ENCODE measurements at regions not wholly inside any gene's neighbourhood (a gene's known extent, or its start where the extent isn't known, plus 50 kb on each side); places are given as distances from the start of the nearest gene placed in this dataset.

DNA sequence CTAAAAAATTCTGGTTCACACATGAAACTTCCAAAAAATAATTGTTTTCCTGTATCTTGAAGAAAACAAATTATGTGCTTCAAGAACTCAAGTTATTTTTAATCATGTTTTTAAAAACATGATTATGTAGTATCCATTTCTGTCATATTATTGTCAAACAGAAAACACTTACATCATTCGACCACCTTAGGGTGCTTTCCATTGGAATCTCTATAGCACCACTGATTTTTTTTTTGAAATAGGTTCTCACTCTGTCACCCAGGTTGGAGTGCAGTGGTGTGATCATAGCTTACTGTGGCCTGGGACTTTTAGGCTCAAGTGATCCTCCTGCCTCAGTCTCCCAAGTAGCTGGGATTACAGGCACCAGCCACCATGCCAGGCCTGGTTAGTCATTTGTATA, 457.3 kb downstream of the SI start:
- H3K9me3 ChIP-seq = no peaks in the 10 kb centered on the region
- TF ChIP-seq, protein P1, sequence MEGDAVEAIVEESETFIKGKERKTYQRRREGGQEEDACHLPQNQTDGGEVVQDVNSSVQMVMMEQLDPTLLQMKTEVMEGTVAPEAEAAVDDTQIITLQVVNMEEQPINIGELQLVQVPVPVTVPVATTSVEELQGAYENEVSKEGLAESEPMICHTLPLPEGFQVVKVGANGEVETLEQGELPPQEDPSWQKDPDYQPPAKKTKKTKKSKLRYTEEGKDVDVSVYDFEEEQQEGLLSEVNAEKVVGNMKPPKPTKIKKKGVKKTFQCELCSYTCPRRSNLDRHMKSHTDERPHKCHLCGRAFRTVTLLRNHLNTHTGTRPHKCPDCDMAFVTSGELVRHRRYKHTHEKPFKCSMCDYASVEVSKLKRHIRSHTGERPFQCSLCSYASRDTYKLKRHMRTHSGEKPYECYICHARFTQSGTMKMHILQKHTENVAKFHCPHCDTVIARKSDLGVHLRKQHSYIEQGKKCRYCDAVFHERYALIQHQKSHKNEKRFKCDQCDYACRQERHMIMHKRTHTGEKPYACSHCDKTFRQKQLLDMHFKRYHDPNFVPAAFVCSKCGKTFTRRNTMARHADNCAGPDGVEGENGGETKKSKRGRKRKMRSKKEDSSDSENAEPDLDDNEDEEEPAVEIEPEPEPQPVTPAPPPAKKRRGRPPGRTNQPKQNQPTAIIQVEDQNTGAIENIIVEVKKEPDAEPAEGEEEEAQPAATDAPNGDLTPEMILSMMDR (IDR thresholded peaks at IDR 0.05) = no peak
- TF ChIP-seq POLR2A (IDR thresholded peaks at IDR 0.05) = no peak
- no peak overlapping the region for H3K4me3 ChIP-seq
- H3K36me3 ChIP-seq = no peaks in the 10 kb centered on the region
- no peaks in the 10 kb centered on the region for H3K27me3 ChIP-seq
- no peaks in the 10 kb centered on the region for H3K4me1 ChIP-seq
- ATAC-seq = no peak
- WGBS, 4 donors = 73 to 83% (median 78%) methylated on average over 1 of the region's 1 CpG
- no peak for DNase-seq
- H3K27ac ChIP-seq = no peak overlapping the region
- intact Hi-C loops (cut with DNase I) = no loop called here

DNA sequence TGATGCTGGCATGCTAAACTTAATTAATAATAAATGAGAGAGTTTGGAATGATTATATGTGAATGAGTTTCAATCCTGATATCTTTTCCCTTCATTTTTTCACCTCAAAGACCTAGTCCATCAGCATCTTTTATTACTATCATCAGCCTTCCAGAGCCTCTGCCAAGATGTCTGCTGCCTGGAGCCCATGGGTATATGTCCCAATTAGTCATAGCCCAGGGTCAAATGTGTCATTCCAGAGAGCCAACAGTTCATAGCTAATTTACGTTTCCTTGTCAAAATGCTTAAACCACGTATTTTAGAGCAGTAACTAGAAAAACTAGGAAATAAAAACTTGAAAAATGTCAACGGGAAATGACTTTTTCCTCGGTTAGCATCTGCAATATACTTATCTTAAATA, 457.9 kb downstream of the SI start:
- 78 to 81% (median 80%) methylated on average over 4 of the region's 4 CpGs for WGBS, 4 donors
- H3K4me3 ChIP-seq = no peak overlapping the region
- no peaks in the 10 kb centered on the region for H3K36me3 ChIP-seq
- H3K27ac ChIP-seq = no peak overlapping the region
- H3K9me3 ChIP-seq = no peaks in the 10 kb centered on the region
- ATAC-seq (no peak), DNase-seq (no peak)
- TF ChIP-seq, protein P1 (IDR thresholded peaks at IDR 0.05) = no peak
- TF ChIP-seq POLR2A (IDR thresholded peaks at IDR 0.05) = no peak
- H3K4me1 ChIP-seq = no peaks in the 10 kb centered on the region
- intact Hi-C loops (cut with DNase I) = no loop called here
- no peaks in the 10 kb centered on the region for H3K27me3 ChIP-seq

DNA sequence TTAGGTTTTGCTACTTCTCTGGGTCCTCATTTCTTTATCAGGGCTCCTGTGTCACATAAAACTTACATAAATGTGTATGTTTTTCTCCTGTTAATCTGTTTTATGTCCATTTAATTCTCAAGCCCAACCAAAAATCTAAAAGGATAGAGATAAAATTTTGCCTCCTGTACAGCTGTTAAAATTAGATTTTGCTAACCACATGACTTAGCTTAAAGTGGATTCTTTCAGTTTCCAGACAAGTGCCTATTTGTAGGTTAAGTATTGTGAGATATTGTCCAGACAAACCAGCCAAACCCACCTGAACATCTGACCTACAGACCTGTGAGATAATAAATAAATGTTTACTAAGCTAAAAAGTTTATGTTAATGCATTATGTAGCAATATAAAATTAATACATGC, 465.5 kb downstream of the SI start:
- TF ChIP-seq, protein P1 (IDR thresholded peaks at IDR 0.05) = no peak
- TF ChIP-seq POLR2A (IDR thresholded peaks at IDR 0.05) = no peak
- Histone ChIP-seq H3K9me3 (no peaks in the 10 kb centered on the region), H3K27ac (no peak overlapping the region), H3K4me3 (no peak overlapping the region), H3K4me1 (no peaks in the 10 kb centered on the region), H3K27me3 (no peaks in the 10 kb centered on the region), H3K36me3 (no peaks in the 10 kb centered on the region)
- intact Hi-C loops (cut with DNase I) = no loop called here
- no peak for DNase-seq
- no peak for ATAC-seq

DNA sequence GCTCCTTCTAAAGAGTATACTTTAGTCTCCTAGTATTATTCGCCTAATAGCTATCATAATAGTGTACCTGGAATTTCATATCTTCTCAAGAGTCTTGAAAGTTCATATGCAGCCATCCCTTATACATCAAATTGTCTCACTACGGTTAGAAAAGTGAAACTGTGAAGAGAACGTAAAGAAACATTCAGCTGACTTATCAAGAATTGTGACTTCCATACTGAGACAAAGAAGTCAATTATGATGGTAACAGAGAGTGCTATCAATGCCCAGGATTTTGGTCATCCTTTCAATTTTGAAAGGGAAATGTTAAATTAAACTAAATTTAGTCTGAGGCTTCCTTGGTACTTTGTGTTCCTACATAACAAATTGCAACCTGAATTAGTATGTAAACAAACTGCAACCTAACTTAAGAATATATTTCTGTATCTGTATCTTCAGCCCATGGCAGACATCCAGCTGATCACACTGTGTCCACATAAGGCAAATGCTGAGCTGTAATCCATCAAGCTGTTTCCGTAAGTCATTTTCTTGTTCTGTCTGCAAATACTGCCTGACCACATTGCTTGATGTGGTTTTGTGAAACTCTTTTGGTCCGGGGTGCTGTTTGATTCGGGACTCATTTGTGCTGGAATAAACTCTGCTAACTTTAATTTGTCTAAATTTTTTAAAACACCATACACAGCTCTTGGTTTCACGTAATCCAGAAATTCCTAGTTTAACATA, 469.6 kb downstream of the SI start:
- ATAC-seq (no peak), DNase-seq (no peak)
- no peak for TF ChIP-seq POLR2A (IDR thresholded peaks at IDR 0.05)
- TF ChIP-seq, protein P1 (IDR thresholded peaks at IDR 0.05) = no peak
- WGBS, 4 donors = 66 to 72% (median 68%) methylated on average over 7 of the region's 7 CpGs
- intact Hi-C loops (cut with DNase I) = no loop called here
- no peaks in the 10 kb centered on the region for H3K4me1 ChIP-seq
- H3K27ac ChIP-seq = no peak overlapping the region
- H3K4me3 ChIP-seq = no peak overlapping the region
- no peaks in the 10 kb centered on the region for H3K27me3 ChIP-seq
- no peaks in the 10 kb centered on the region for H3K36me3 ChIP-seq
- no peaks in the 10 kb centered on the region for H3K9me3 ChIP-seq

All from heart left ventricle (tissue), 16 donors.